Midbrain (tissue), 1 donor: ENCODE measurements at regions not wholly inside any gene's neighbourhood (a gene's known extent, or its start where the extent isn't known, plus 50 kb on each side); places are given as distances from the start of the nearest gene placed in this dataset.

Source experiments
- DNase-seq: peaks from one replicate; lab custom pipeline; 2025; lab: John Stamatoyannopoulos, UW

GRCh38 chr3:102233881-102234280 lies 200.9 kb upstream of the ZPLD1 start:
- DNase-seq: no peak

- no peak for DNase-seq
Measured at GRCh38 chr3:102235679-102236078, 199.1 kb upstream of the ZPLD1 start.

- no peak for DNase-seq
Measured at GRCh38 chr3:102237181-102237580, 197.6 kb upstream of the ZPLD1 start.

DNA sequence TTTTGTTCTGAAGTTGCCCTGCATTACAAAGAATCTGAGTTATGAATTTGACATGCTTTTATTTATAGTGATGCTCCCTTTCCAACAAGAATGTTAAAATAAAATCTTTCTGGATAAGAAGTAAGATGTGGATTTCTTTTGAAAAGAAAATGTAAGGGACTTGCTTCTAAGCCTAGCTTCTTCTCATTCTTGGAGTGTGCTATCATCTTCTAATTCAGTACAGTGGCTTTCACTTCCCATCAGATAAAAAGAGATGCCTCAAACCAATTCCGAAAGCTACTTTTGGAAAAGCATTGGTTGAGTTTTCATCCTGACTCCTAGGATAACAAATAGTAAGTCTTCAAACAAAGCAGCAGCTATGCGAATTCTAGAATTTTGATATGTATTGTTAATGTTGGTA lies 197.0 kb upstream of the ZPLD1 start:
- no peak for DNase-seq

DNA sequence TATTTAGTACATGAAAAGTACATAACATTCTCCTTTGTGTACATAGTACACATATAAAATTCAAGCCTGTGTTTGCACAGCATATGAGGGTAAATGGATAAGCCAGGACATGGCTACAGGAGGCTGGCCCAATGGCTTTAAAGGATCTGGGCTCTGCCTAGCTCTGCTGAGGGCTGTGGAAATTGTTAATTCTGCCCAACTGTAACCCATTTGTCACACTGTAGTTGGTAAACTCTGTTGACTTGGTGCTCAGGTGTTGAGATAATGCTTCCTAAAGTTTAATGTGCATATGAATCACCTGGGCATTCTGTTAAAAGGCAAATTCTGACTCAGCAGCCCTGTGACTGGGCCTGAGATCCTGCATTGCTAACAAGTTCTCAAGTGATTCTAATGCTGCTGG lies 196.5 kb upstream of the ZPLD1 start:
- no peak for DNase-seq

DNA sequence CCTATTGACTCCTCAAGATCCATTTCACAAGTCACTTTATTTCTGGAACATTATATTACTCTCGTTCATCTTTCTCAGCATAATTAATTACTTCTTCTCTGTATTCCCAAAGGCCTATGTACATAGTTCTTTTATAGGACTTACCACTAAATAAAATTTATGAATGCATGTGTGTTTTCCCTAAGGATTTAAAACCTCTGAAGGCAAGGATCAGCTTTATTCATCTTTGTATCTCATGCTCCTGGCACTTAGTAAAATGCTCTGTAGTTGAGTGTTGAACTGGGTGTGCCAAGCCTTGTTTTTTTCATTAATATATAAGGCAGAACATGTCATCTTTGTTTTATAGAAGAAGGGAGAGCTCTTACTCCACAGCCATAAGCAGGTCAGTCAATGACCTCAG lies 194.1 kb upstream of the ZPLD1 start:
- DNase-seq: no peak

GRCh38 chr3:102248981-102249705 lies 185.7 kb upstream of the ZPLD1 start:
- DNase-seq: no peak

DNA sequence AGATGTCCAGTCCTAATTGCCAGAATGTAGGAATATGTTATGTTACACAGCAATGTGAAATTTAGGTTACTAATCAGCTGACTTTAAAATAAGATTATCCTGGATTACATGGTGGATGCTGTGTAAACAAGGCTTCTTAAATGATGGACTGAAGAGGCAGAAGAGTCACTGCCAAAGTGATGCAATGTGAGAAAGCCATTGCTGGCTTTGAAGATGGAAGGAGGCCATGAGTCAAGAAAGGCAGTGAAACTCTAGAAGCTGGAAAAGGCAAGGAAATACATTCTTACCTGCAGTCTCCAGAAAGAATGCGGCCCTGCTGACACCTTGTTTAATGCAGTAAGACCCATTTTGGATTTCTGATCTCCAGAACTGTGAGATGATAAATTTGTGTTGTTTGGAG lies 179.1 kb upstream of the ZPLD1 start:
- DNase-seq: no peak

- no peak for DNase-seq
Measured at GRCh38 chr3:102258666-102259227, 176.1 kb upstream of the ZPLD1 start.

GRCh38 chr3:102259663-102260062 lies 175.2 kb upstream of the ZPLD1 start:
- no peak for DNase-seq

GRCh38 chr3:102265720-102266119 lies 169.1 kb upstream of the ZPLD1 start:
- DNase-seq: no peak

GRCh38 chr3:102269406-102269805 lies 165.4 kb upstream of the ZPLD1 start:
- no peak for DNase-seq

- DNase-seq: no peak
Measured at GRCh38 chr3:102290241-102290640, 144.6 kb upstream of the ZPLD1 start.

- DNase-seq: no peak
Measured at GRCh38 chr3:102295756-102296155, 139.1 kb upstream of the ZPLD1 start.

DNA sequence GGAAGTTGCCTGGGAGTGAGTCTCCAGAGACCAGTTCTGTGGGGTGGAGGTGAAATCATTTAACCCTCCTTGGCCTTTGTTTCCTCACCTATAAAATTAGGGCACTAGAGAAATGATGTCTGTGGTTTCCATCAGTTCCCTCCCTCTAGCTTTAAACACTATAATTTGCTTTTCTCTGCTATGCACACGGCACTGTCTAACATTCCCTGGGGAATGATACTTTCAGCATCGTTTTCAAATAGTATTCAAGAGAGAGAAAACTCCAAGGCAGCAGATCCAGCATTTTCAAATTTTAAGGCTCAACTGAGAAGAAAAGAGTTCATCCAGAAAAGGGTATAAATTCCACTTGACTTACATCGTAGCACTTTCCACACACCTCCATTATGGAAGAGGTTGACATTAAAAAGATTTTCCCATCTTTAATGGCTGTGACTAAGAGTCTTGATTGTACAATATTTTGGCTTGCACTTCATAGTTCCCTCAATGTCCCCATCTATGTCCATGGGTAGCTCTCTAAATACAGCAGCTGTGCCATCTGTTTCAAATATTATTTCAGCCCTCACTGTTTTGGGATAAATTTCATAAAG lies 137.7 kb upstream of the ZPLD1 start:
- no peak for DNase-seq

DNA sequence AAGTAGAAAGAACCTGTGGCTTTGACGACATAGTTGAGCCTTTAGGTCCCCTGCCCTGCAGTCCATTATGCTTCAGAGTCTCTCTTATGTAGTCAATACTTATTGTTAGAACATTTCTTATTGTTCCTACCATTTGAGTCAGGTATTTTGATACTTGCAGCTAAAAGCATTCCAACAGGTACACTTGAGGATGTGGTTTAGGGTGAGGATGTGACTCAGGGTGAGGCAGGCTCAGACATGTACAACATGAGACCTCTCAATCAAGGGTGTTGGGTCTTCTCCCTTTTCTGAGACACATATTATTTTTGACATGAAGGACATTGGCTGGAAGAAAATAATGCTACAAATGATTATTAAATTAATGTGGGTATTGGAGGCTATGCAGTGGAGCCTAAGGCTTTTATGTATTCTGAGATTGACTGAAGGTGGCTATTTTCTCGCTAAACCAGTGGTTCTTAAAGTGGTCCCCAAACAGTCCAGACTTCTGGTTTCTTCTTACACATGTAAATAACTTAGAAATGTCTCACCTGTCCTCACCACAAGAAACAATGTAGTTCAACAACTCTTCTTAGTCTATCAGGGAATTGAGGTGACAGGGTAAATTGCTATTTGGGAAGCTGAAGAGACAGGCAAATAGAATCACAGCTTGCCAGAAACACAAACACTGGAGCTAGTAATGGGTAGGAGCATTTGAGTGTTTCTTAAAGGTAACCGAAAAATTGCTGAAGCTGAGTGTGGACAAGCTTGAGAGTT lies 135.5 kb upstream of the ZPLD1 start:
- DNase-seq: no peak

GRCh38 chr3:102301155-102301880 lies 133.5 kb upstream of the ZPLD1 start:
- DNase-seq: no peak

DNA sequence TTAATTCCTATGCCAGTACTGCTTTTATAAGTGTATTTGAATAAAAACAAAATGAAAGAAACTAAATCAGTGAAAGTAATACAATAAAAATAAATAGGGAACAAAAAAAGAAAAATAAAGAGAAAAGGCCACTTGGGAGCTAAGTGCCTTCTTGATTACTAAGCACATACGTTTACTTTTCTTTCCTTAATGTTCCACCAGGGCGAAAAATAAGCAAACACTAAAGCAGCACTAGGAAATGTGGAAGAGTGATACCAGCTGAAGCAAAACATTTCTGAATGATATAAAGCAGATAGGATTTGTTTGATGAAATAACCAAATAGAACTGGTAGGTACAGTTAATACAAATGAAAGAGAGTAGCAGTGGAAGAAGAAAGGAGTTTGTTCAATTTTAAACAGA lies 132.8 kb upstream of the ZPLD1 start:
- no peak for DNase-seq

GRCh38 chr3:102304550-102304949 lies 130.3 kb upstream of the ZPLD1 start:
- no peak for DNase-seq

- no peak for DNase-seq
Measured at GRCh38 chr3:102307442-102307841, 127.4 kb upstream of the ZPLD1 start.

GRCh38 chr3:102329066-102329465 lies 105.7 kb upstream of the ZPLD1 start:
- no peak for DNase-seq

DNA sequence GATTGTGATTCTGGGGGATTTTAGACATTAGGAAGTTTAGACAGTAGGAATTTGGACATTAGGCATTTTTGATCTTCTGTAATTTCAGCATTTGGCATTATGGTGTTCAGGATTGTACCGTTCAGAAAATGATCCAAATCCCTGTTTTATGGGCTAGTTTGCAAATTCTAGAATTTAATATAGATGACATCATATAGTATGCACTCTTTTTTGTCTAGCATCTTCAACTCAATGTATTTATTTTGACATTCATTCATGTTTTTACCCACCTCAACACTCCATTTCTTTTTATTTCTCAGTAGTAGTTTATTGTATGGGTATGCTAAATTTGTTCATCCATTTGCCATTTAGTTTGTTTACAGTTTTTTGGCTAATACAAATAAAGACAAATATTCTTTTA lies 105.3 kb upstream of the ZPLD1 start:
- DNase-seq: no peak
